GM19351 (cell line): ENCODE measurements at regions not wholly inside any gene's neighbourhood (a gene's known extent, or its start where the extent isn't known, plus 50 kb on each side); places are given as distances from the start of the nearest gene placed in this dataset.

Experiments used
- ATAC-seq: cut with Tn5 transposase; IDR thresholded peaks from one replicate; pipeline ENCODE4 v1.9.1; 2021; ENCODE audit warnings: mild to moderate bottlenecking, moderate library complexity; ENCODE audit not compliant: unreplicated experiment

GRCh38 chr3:188054541-188054940 lies 99.4 kb upstream of the LPP start:
- no peak for ATAC-seq

DNA sequence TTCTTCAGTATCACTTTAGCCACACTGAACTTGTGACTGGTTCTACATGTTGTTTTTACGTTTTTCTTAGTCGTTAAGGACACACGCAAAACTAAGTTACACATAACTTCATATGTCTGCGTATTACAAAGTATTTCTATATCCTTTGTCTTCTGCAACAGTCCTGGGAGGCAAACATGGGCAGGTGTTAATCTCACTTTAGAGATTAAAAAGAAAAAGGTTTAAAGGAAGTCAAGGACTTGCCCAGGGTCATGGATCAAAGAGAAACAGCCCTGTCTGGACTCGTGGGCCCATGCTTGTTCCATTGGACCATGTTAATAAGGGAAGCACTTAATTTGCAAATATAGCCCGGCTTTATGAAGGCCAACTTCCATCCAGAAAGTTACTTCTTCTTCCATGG lies 98.6 kb upstream of the LPP start:
- ATAC-seq = no peak

DNA sequence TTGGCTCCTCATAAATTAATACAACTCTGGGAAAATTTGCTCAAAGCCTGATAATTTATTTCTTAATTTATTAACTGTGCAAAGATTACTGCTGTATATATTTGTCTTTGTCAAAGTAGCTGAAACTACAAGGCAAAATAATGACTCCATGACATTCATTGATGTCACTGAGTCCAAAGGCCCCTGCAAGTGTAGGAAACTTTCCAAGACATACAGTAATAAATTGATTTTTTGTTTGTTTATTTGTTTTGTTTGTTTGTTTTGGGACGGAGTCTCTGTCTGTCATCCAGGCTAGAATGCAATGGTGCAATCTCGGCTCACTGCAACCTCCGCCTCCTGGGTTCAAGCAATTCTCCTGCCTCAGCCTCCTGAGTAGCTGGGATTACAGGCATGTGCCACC lies 96.8 kb upstream of the LPP start:
- no peak for ATAC-seq

DNA sequence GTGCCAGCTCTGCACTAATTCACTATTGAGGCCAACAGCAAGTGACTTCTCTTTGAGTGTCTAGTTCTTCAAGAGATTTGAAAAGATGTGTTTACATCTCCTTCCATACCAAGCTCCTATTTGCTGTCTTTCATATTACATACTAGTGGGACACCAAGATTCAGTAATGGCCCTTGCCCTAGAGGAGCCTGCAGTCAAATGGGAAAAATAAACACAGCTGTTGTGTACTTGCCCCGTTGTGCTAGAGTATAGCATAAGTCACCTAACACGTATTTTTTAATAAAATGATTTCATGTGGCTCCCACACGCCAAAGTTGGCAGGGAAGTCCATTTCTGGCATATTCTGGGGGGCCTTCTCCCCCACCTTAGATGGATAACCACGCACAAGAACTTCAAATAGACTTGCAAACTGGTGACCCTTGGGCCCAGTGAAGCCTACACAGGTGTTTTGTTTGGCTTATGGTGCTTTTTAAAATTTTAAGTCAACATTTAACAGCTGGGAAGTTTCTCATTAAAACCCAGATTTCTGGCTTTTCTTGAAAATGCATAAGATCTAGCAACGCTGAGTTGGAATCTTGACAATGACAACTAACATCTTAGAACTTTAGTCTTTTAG lies 95.3 kb upstream of the LPP start:
- ATAC-seq = no peak

- no peak for ATAC-seq
These were observed 94.6 kb upstream of the LPP start for GRCh38 chr3:188059351-188059750.

DNA sequence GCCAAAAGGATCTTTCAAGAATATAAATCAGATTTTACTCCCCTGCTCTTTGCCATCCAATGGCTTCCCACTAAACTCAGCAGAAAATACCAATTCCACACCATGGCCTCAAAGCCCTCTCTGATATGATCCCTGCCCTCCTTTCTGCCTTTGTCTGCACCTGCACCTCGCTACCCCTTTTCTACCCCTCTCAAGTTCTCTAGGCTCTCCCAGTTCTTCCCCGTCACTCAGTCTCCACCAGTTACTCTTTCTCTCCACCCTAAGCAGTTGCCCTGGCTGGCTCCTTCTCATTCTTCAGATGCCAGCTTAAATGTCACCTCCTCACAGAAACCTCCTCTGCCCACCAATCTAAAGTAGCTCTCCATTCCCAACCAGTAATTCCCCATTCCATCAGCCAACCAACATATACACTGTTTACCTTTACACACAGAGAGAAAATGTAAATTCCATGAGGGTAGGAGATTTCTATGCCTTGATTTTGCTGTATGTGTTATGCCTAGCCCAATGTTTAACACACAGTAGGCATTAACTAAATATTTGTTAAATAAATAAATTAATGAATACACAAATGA lies 93.6 kb upstream of the LPP start:
- no peak for ATAC-seq

GRCh38 chr3:188060840-188061544 lies 93.0 kb upstream of the LPP start:
- no peak for ATAC-seq

- no peak for ATAC-seq
These were observed 91.7 kb upstream of the LPP start for GRCh38 chr3:188062216-188062615.

DNA sequence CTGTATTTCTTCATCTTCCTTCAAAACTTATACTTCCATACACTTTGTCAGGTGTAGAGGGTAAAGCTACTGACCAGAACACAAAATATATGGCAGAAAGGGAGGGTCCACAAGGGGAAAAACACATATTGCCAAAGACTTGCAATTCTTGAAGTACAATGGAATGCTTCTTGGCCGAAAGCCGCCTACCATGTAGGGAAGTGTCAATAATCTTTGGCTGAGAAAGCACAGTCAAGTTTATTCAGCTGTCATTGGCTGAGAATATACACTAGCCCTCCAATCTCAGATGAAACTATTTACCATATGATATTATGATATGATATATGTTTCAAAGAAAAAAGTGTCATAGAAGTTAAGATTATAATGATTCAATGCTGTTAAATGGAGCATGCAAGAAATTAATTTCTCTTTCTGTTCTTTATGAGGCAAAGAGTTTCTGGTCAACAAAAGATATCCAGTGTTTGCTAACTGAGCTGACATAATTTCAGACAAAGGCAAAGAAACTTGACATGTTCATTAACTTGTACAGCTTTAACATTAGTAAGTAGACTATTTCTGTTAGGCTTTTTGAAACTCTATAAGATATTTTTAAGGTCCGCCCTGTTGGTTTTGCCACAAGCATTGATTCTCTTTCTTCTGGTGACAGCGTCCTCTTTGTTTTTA lies 89.0 kb upstream of the LPP start:
- ATAC-seq = no peak

DNA sequence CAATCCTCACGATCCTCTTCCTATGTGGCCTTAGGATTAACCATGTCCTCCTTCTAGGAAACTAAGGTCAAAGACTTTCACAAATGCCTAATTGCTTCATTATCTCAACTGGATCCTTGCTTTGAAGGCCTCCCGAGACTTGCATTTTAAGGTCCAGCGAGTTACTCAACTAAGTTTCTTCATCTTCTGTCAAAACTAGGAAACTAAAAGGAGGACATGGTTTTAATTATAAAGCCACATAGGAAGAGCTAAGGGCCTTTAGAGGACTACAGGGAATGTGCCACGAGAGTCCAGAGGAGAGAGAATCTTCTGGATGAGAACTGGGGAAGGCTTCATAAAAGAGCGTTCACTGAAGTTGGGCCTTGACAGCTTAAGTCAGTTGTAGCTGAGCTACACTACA lies 87.8 kb upstream of the LPP start:
- ATAC-seq = no peak

GRCh38 chr3:188067932-188068331 lies 86.0 kb upstream of the LPP start:
- no peak for ATAC-seq

DNA sequence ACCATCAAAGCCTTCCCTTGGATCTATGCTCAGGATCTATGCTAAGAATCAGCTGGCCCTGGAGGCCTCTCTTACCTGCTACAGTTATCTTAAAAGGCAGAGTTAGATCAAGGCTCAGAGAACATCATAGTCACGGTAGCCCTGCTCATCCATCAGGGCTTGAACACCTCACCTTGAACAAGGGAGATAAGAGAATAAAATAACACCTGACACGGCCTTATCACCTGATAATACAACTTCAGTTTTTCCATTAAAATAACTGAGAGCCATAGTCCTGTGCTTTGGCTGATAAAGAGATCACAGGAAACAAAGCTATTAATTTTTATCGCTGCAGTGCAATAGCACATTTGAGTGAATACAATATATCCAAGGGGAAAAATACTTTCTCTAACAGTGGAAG lies 85.6 kb upstream of the LPP start:
- ATAC-seq = no peak

DNA sequence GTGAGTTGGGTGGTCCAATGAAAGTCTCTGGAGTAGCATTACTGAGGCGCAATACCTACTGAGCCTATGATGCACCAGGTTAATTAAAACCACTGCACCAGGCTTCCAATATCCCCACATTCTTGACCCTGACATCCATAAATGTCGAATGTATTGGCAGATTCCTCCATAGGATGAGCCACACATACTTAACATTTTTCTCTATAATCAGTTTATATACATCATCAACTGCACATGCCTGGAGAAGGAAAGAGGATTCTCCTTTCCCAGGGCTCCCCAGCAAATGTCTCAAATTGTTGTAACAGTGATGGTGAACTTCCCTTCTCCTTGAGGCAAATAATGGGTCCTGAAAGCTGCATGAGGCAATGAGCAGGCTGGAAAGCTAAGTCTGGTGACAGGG lies 82.3 kb upstream of the LPP start:
- no peak for ATAC-seq

DNA sequence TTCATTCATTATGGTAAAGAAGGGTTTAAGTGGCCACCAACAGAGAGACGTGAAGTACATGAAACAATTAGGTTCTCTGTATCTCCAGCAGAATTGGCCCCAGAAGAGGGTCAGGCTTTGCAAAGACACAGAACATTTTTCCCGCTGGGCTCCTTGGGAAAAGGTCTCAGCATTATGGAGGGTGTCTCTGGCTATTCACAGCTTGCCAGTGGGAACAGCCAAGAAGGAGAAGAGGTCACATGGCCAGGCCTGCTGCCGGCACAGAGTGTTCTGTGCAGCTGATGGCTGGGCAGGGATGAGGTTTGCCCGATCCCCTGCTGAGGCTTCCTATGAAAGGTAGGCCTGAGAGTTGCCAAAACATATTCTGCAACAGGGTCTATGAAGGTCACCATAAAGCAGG lies 77.8 kb upstream of the LPP start:
- ATAC-seq = no peak

GRCh38 chr3:188077160-188077799 lies 76.7 kb upstream of the LPP start:
- no peak for ATAC-seq

- ATAC-seq = no peak
These were observed 73.9 kb upstream of the LPP start for GRCh38 chr3:188080091-188080490.

DNA sequence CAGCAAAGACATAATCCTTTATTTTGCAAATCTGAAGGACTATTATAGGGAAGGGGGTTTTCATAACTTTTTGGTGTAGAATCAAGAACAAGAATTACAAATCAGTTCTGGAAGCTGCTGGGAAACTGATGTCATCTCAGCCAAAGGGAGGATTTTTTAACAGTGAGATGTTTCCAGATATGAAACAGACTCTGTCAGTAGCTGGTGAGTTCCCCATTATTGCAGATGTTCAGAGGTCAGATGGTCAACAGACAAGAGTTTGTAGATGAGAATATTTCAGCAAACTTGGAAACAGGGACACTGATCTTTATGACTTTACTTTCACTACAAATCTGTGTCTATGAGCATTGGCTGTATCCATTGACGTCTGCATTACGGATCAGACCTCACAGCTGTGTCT lies 71.9 kb upstream of the LPP start:
- ATAC-seq = no peak

DNA sequence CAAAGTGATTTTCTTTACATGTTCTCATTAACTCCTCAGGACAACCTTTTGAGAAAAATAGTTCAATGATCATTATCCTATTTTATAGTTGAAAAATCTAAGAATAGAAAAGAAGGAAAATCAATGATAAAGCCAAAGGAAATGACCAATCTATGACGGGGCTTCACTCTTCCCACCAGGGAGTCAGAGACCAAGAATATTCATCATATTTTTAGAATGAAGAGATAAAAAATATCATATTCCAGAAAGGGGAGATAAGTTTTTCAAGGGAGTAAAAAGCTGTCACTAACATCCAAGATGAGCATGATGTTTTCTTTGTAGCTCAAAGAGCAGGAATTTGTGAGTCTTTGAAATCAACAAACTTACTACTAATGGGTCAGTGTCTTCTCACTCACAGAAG lies 71.5 kb upstream of the LPP start:
- ATAC-seq = no peak

- no peak for ATAC-seq
These were observed 70.9 kb upstream of the LPP start for GRCh38 chr3:188083011-188083410.

DNA sequence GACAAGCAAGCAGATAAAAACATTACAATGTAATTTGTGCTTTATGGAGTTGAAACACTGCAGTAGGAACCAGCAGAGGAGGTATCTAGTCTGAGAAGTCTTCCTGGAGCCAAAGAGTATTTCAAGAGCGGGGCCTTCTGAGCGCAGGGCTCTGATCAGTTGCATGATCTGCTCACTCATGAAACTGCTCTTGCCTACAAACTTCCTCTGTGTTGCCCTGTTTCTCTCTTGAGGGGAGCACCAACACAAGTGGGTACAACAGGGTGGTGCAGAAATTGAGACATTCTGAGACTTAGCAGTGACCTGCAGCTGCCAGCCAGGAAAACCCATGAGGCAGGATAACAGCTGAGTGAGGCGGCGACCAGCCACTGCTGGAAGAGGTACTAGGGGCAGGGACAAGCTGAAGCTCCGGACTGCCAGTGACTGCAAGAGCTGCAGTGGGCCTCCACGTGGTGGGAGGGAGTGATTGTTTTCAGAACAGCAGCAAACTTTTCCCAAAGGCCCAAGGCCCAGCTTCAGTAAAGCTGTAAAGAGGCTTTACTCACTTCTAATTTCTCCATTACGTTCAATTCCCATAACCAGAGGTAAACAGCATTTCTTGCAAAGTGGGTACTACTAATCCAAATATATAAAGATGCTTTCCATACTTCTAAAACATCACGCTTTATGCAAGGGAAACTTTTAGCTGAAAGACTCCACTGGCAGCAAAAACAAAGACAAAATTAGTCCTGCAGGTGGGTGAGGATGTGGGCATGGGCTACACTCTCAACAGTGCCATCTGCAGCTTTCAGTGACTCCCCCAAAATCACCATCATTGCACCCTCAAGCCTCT lies 69.0 kb upstream of the LPP start:
- no peak for ATAC-seq
